K562 (cell line): ENCODE measurements at regions not wholly inside any gene's neighbourhood (a gene's known extent, or its start where the extent isn't known, plus 50 kb on each side); places are given as distances from the start of the nearest gene placed in this dataset.

Experiments used
- BRD4 ChIP-seq: fragments of 200-600 bp; sonication (generic); IDR thresholded peaks from 2 replicates; pipeline ENCODE4 v1.6.1; 2017; ENCODE audit warnings: inconsistent platforms
- CHD1 ChIP-seq: fragments of 200-600 bp; sonication (generic); IDR thresholded peaks from one replicate; pipeline ENCODE4 v1.6.1; 2012; ENCODE audit warnings: mild to moderate bottlenecking, moderate library complexity, low read length, inconsistent platforms
- CREB1 ChIP-seq, 2 experiments: sonication (generic) in 1 of 2; formaldehyde crosslinking in 1 of 2; IDR thresholded peaks; 2 replicates each; pipeline versions ENCODE4 v1.6.1 to v1.8.0; 2012 to 2022; ENCODE audit warnings: inconsistent platforms in 1 of 2, mild to moderate bottlenecking in 1 of 2, missing genetic modification reagents in 1 of 2, moderate library complexity in 1 of 2
- CREM ChIP-seq: IDR thresholded peaks from 2 replicates; pipeline ENCODE4 v1.6.1; 2014; ENCODE audit warnings: antibody characterized with exemption, low read depth
- FOXK2 ChIP-seq, 2 experiments: fragments of 450-650 bp; IDR thresholded peaks in 1 of 2; conservative IDR thresholded peaks in 1 of 2; 2 replicates each; pipeline ENCODE4 v1.6.1; 2016; ENCODE audit warnings: low read depth in 2 of 2, mild to moderate bottlenecking in 1 of 2
- HIVEP1 ChIP-seq: fragments of 250-450 bp; sonication (Bioruptor Pico); IDR thresholded peaks from 2 replicates; pipeline ENCODE4 v1.4.0; 2020; ENCODE audit warnings: mild to moderate bottlenecking
- JUND ChIP-seq, 2 experiments: IDR thresholded peaks; 2 replicates in 1 of 2; 3 replicates in 1 of 2; pipeline ENCODE4 v1.6.1; 2011; ENCODE audit warnings: borderline replicate concordance in 2 of 2, low read depth in 2 of 2, low read length in 2 of 2, improper control_type of control experiment in 1 of 2, missing biosample characterization in 1 of 2, missing genetic modification characterization in 1 of 2, missing genetic modification reagents in 1 of 2
- MYC ChIP-seq, 2 experiments: fragments of 250-450 bp in 1 of 2; sonication (Bioruptor Pico) in 1 of 2; IDR thresholded peaks; 2 replicates each; pipeline versions ENCODE4 v1.5.1 to v1.6.1; 2012 to 2021; ENCODE audit warnings: low read depth in 2 of 2, borderline replicate concordance in 1 of 2, improper control_type of control experiment in 1 of 2, low read length in 1 of 2, mild to moderate bottlenecking in 1 of 2, moderate library complexity in 1 of 2
- XRCC4 ChIP-seq: IDR thresholded peaks from one replicate; pipeline ENCODE4 v1.6.1; 2011; ENCODE audit not compliant: insufficient read depth, insufficient read length; ENCODE audit errors: extremely low read depth
- ZNF121 ChIP-seq: sonication (generic); formaldehyde crosslinking; conservative IDR thresholded peaks from 2 replicates; pipeline ENCODE4 v1.8.0; 2022; ENCODE audit warnings: missing genetic modification reagents
- TF ChIP-seq, protein P1 (sequence below): fragments of 450-650 bp; IDR thresholded peaks from 2 replicates; pipeline ENCODE4 v1.6.1; 2016; ENCODE audit warnings: low read depth
- TF ChIP-seq, protein P2 (sequence below): fragments of 450-650 bp; formaldehyde crosslinking; IDR thresholded peaks from 2 replicates; pipeline ENCODE4 v1.4.0; 2022; ENCODE audit warnings: mild to moderate bottlenecking, moderate library complexity
- TF ChIP-seq, protein P3 (sequence below), 2 experiments: fragments of 450-650 bp in 1 of 2; sonication (generic) in 1 of 2; formaldehyde crosslinking in 1 of 2; IDR thresholded peaks in 1 of 2; conservative IDR thresholded peaks in 1 of 2; 2 replicates each; pipeline versions ENCODE4 v1.6.1 to v1.8.1; 2016 to 2023; ENCODE audit warnings: mild to moderate bottlenecking in 2 of 2, moderate library complexity in 2 of 2, inconsistent platforms in 1 of 2, missing genetic modification reagents in 1 of 2
- TF ChIP-seq, protein P4 (sequence below): fragments of 250-450 bp; sonication (Bioruptor Pico); IDR thresholded peaks from 2 replicates; pipeline ENCODE4 v1.8.0; 2022; ENCODE audit warnings: inconsistent platforms

DNA sequence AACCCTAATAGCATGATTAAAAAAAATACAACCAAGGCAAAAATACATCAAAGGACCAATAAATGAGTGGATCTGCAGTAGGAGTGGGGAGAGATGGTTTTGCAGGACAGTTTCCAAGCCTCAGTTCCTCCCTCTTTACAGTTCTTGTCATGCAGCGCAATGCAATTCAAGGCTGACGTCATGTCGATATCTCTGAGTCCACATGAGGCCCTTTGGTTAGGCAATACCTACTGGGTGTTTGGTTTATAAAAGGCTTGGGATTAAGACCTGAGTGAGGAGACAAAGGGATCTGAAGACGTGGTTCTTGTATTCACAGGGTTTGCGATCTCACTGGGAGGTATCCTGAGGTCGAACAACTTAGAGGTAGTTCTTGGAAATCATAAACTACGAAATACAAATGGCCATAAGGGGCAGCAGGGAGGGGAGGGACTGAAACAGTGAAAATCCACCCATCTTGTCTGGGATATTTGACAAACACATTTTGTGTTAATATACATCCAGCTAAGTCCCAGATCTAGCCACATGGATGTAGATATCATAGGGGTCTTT is 441.0 kb downstream of the FUT8 start (continued):
- TF ChIP-seq CREM (peak; percentile 71), MYC (IDR thresholded peaks at IDR 0.05; ENCODE audit: low read depth, low read length) (no peak), MYC (CRISPR knock-in tag; IDR thresholded peaks at IDR 0.05; ENCODE audit: borderline replicate concordance, low read depth) (no peak), HIVEP1 (CRISPR knock-in tag) (no peak), CREB1 (IDR thresholded peaks at IDR 0.05) (0 out of 2 replicates have a peak, but pooled peaks have one; percentile 27), CREB1 (CRISPR knock-in tag; IDR thresholded peaks at IDR 0.05) (peak; percentile 75), XRCC4 (no peak), ZNF121 (no peak), CHD1 (no peak), FOXK2 (conservative IDR thresholded peaks at IDR 0.05 in 1 of 2, IDR thresholded peaks at IDR 0.05 in 1 of 2; ENCODE audit: low read depth in 2 of 2) (no peak), JUND (IDR thresholded peaks at IDR 0.05; ENCODE audit: borderline replicate concordance, low read depth, low read length) (peak; percentile 31; the same call in 1 of the 2 replicates), JUND (tag; IDR thresholded peaks at IDR 0.05; ENCODE audit: borderline replicate concordance, low read depth, low read length) (peak; percentile 62; the same call in 2 of the 3 replicates), BRD4 (no peak)
- TF ChIP-seq, protein P1, sequence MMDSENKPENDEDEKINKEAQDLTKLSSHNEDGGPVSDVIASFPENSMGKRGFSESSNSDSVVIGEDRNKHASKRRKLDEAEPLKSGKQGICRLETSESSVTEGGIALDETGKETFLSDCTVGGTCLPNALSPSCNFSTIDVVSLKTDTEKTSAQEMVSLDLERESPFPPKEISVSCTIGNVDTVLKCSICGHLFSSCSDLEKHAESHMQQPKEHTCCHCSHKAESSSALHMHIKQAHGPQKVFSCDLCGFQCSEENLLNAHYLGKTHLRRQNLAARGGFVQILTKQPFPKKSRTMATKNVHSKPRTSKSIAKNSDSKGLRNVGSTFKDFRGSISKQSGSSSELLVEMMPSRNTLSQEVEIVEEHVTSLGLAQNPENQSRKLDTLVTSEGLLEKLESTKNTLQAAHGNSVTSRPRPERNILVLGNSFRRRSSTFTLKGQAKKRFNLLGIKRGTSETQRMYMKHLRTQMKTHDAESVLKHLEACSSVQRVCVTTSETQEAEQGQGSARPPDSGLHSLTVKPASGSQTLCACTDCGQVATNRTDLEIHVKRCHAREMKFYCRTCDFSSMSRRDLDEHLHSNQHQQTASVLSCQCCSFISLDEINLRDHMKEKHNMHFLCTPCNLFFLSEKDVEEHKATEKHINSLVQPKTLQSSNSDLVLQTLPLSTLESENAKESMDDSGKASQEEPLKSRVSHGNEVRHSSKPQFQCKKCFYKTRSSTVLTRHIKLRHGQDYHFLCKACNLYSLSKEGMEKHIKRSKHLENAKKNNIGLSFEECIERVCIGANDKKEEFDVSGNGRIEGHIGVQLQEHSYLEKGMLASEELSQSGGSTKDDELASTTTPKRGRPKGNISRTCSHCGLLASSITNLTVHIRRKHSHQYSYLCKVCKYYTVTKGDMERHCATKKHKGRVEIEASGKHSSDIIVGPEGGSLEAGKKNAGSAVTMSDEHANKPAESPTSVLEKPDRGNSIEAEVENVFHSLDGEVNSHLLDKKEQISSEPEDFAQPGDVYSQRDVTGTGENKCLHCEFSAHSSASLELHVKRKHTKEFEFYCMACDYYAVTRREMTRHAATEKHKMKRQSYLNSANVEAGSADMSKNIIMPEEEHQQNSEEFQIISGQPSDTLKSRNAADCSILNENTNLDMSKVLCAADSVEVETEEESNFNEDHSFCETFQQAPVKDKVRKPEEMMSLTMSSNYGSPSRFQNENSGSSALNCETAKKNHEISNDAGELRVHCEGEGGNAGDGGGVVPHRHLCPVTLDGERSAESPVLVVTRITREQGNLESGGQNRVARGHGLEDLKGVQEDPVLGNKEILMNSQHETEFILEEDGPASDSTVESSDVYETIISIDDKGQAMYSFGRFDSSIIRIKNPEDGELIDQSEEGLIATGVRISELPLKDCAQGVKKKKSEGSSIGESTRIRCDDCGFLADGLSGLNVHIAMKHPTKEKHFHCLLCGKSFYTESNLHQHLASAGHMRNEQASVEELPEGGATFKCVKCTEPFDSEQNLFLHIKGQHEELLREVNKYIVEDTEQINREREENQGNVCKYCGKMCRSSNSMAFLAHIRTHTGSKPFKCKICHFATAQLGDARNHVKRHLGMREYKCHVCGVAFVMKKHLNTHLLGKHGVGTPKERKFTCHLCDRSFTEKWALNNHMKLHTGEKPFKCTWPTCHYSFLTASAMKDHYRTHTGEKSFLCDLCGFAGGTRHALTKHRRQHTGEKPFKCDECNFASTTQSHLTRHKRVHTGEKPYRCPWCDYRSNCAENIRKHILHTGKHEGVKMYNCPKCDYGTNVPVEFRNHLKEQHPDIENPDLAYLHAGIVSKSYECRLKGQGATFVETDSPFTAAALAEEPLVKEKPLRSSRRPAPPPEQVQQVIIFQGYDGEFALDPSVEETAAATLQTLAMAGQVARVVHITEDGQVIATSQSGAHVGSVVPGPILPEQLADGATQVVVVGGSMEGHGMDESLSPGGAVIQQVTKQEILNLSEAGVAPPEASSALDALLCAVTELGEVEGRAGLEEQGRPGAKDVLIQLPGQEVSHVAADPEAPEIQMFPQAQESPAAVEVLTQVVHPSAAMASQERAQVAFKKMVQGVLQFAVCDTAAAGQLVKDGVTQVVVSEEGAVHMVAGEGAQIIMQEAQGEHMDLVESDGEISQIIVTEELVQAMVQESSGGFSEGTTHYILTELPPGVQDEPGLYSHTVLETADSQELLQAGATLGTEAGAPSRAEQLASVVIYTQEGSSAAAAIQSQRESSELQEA = no peak
- TF ChIP-seq, protein P2, sequence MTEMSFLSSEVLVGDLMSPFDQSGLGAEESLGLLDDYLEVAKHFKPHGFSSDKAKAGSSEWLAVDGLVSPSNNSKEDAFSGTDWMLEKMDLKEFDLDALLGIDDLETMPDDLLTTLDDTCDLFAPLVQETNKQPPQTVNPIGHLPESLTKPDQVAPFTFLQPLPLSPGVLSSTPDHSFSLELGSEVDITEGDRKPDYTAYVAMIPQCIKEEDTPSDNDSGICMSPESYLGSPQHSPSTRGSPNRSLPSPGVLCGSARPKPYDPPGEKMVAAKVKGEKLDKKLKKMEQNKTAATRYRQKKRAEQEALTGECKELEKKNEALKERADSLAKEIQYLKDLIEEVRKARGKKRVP (CRISPR knock-in tag) = no peak
- TF ChIP-seq, protein P3, sequence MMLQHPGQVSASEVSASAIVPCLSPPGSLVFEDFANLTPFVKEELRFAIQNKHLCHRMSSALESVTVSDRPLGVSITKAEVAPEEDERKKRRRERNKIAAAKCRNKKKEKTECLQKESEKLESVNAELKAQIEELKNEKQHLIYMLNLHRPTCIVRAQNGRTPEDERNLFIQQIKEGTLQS (IDR thresholded peaks at IDR 0.05) = peak; percentile 61
- TF ChIP-seq, protein P3 (CRISPR knock-in tag; conservative IDR thresholded peaks at IDR 0.05) = no peak
- TF ChIP-seq, protein P4, sequence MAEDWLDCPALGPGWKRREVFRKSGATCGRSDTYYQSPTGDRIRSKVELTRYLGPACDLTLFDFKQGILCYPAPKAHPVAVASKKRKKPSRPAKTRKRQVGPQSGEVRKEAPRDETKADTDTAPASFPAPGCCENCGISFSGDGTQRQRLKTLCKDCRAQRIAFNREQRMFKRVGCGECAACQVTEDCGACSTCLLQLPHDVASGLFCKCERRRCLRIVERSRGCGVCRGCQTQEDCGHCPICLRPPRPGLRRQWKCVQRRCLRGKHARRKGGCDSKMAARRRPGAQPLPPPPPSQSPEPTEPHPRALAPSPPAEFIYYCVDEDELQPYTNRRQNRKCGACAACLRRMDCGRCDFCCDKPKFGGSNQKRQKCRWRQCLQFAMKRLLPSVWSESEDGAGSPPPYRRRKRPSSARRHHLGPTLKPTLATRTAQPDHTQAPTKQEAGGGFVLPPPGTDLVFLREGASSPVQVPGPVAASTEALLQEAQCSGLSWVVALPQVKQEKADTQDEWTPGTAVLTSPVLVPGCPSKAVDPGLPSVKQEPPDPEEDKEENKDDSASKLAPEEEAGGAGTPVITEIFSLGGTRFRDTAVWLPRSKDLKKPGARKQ (CRISPR knock-in tag) = no peak
